Breast epithelium (tissue), 3 donors: ENCODE measurements at regions not wholly inside any gene's neighbourhood (a gene's known extent, or its start where the extent isn't known, plus 50 kb on each side); places are given as distances from the start of the nearest gene placed in this dataset.

ENCODE experiments used
- POLR2AphosphoS5 ChIP-seq, 3 donors: sonication (generic); formaldehyde crosslinking; IDR thresholded peaks; one replicate each; pipeline ENCODE4 v1.6.1; 2017; ENCODE audit warnings: antibody characterized with exemption in 3 of 3
- TF ChIP-seq, protein P1 (sequence below), 3 donors: fragments of 450-650 bp; IDR thresholded peaks; one replicate each; pipeline ENCODE4 v1.5.1; 2016 to 2017; ENCODE audit warnings: antibody characterized with exemption in 3 of 3, mild to moderate bottlenecking in 3 of 3, moderate library complexity in 3 of 3

DNA sequence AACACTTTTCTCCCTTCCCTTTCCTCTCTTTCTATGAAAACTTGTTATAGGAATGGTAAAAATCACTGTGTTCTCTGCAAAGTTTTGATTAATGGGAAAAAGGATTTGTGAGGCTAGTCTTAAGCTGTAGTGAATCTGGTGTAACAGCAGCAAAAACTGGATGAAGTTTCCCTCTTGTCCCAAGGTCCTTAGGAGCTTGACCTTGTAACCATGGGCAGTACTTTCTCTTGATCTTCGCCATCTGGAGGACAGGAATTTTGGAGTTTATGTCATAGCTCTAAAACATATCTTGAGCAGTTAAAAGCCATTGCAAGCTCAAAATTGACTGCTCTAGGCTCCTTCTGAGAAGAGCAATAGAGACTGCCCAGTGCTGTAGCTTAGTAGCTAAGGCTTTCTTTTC, 56.5 kb upstream of the GPD1L start:
- TF ChIP-seq, protein P1, sequence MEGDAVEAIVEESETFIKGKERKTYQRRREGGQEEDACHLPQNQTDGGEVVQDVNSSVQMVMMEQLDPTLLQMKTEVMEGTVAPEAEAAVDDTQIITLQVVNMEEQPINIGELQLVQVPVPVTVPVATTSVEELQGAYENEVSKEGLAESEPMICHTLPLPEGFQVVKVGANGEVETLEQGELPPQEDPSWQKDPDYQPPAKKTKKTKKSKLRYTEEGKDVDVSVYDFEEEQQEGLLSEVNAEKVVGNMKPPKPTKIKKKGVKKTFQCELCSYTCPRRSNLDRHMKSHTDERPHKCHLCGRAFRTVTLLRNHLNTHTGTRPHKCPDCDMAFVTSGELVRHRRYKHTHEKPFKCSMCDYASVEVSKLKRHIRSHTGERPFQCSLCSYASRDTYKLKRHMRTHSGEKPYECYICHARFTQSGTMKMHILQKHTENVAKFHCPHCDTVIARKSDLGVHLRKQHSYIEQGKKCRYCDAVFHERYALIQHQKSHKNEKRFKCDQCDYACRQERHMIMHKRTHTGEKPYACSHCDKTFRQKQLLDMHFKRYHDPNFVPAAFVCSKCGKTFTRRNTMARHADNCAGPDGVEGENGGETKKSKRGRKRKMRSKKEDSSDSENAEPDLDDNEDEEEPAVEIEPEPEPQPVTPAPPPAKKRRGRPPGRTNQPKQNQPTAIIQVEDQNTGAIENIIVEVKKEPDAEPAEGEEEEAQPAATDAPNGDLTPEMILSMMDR (IDR thresholded peaks at IDR 0.05), result no peak
- no peak for TF ChIP-seq POLR2AphosphoS5 (IDR thresholded peaks at IDR 0.05)
